ENCODE measurements at regions not wholly inside any gene's neighbourhood (a gene's known extent, or its start where the extent isn't known, plus 50 kb on each side); places are given as distances from the start of the nearest gene placed in this dataset.

DNA sequence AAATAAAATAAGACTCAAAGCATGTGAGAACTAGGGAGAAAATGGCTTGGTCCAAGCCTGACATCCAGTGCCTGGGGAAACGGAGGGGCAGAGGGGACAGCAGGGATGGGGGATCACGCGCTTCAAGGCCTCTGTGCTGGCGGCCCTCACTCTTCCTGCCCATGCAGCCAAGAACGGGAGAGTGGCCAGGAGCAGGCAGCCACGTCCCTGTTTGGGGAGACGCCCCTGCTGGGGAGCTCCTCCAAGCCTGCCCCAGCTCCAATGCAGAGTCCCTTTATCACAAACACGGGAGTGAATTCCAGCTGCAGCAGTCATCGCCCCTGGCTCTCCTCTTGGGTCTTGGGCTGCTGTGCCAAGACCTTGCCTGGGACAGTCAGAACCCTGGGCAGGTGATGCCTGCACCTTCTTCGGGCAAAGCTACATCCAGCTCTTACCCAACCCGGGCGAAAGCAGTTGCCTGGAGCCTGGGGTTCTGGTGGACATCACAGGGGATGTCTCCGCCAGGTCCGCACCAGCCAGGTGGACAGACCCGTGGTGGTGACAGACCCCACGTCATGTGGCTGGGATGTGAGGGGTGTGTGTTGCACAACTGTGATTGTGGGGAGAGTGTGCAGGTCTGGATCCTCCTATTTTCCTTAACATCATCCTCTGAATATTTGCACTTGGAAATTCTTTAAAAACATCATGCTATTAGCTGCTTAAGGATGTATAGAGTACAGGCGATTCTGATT lies 1391.3 kb downstream of the BRD1 start:
- TF ChIP-seq EZH2 (IDR thresholded peaks at IDR 0.05; ENCODE audit: insufficient read depth, poor library complexity, severe bottlenecking) = no peak
- TF ChIP-seq EZH2phosphoT487 (IDR thresholded peaks at IDR 0.05; ENCODE audit: insufficient read depth, low read depth) = no peak
